ENCODE measurements at regions not wholly inside any gene's neighbourhood (a gene's known extent, or its start where the extent isn't known, plus 50 kb on each side); places are given as distances from the start of the nearest gene placed in this dataset.

DNA sequence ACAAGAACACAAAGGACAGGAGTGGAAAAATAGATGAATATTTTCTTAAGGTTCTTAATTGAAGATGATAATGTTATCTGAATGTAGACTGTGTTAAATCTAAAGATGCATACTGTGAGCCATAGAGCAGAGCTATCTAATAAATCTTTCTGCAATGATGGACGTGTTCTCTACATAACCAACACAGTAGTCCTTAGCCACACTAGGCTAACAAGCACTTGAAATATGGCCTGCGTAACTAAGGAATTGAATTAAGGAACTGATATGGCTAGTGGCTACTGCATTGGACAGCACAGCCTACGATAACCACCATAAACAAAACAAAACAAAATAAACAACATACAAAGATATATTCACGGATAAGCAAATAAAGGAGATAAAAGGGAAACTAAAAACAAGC, 181.3 kb downstream of the LYPLAL1 start:
- TF ChIP-seq STAT6 (CRISPR knock-in tag; conservative IDR thresholded peaks at IDR 0.05; ENCODE audit: low read depth) (no peak), ESRRA (CRISPR knock-in tag; IDR thresholded peaks at IDR 0.05; ENCODE audit: borderline replicate concordance) (no peak), AFF4 (CRISPR knock-in tag; IDR thresholded peaks at IDR 0.05; ENCODE audit: borderline replicate concordance) (no peak), FOXK1 (CRISPR knock-in tag; IDR thresholded peaks at IDR 0.05) (no peak), ZNF317 (CRISPR knock-in tag; IDR thresholded peaks at IDR 0.05; ENCODE audit: borderline replicate concordance, low read depth) (no peak), TP53 (CRISPR knock-in tag; IDR thresholded peaks at IDR 0.05) (no peak), TEAD4 (CRISPR knock-in tag; IDR thresholded peaks at IDR 0.05) (no peak), KAT7 (CRISPR knock-in tag; IDR thresholded peaks at IDR 0.05; ENCODE audit: borderline replicate concordance) (no peak), NFE2L1 (CRISPR knock-in tag; IDR thresholded peaks at IDR 0.05) (no peak), ARID4B (CRISPR knock-in tag; IDR thresholded peaks at IDR 0.05; ENCODE audit: borderline replicate concordance) (no peak), NR1H2 (CRISPR knock-in tag; IDR thresholded peaks at IDR 0.05) (no peak), SMAD4 (CRISPR knock-in tag; IDR thresholded peaks at IDR 0.05) (no peak), ETV6 (CRISPR knock-in tag; IDR thresholded peaks at IDR 0.05) (no peak)
- TF ChIP-seq, protein P1, sequence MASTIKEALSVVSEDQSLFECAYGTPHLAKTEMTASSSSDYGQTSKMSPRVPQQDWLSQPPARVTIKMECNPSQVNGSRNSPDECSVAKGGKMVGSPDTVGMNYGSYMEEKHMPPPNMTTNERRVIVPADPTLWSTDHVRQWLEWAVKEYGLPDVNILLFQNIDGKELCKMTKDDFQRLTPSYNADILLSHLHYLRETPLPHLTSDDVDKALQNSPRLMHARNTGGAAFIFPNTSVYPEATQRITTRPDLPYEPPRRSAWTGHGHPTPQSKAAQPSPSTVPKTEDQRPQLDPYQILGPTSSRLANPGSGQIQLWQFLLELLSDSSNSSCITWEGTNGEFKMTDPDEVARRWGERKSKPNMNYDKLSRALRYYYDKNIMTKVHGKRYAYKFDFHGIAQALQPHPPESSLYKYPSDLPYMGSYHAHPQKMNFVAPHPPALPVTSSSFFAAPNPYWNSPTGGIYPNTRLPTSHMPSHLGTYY (CRISPR knock-in tag; IDR thresholded peaks at IDR 0.05) = no peak
- TF ChIP-seq, protein P2, sequence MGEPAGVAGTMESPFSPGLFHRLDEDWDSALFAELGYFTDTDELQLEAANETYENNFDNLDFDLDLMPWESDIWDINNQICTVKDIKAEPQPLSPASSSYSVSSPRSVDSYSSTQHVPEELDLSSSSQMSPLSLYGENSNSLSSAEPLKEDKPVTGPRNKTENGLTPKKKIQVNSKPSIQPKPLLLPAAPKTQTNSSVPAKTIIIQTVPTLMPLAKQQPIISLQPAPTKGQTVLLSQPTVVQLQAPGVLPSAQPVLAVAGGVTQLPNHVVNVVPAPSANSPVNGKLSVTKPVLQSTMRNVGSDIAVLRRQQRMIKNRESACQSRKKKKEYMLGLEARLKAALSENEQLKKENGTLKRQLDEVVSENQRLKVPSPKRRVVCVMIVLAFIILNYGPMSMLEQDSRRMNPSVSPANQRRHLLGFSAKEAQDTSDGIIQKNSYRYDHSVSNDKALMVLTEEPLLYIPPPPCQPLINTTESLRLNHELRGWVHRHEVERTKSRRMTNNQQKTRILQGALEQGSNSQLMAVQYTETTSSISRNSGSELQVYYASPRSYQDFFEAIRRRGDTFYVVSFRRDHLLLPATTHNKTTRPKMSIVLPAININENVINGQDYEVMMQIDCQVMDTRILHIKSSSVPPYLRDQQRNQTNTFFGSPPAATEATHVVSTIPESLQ (CRISPR knock-in tag; IDR thresholded peaks at IDR 0.05) = no peak
- TF ChIP-seq, protein P3, sequence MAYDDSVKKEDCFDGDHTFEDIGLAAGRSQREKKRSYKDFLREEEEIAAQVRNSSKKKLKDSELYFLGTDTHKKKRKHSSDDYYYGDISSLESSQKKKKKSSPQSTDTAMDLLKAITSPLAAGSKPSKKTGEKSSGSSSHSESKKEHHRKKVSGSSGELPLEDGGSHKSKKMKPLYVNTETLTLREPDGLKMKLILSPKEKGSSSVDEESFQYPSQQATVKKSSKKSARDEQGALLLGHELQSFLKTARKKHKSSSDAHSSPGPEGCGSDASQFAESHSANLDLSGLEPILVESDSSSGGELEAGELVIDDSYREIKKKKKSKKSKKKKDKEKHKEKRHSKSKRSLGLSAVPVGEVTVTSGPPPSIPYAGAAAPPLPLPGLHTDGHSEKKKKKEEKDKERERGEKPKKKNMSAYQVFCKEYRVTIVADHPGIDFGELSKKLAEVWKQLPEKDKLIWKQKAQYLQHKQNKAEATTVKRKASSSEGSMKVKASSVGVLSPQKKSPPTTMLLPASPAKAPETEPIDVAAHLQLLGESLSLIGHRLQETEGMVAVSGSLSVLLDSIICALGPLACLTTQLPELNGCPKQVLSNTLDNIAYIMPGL (CRISPR knock-in tag; IDR thresholded peaks at IDR 0.05) = no peak
- no peak overlapping the region for H3K4me3 Mint-ChIP-seq
- POLR2A ChIA-PET = no interaction called here
- no peaks in the 10 kb centered on the region for H3K9me3 Mint-ChIP-seq
- no peak for ATAC-seq
- CTCF ChIA-PET = interaction anchor here (1.8 kb wide), 1 partner anchor 306 kb away, joined by 4 read pairs; no protein-coding TSS in a partner anchor
- H3K27me3 Mint-ChIP-seq (ENCODE audit: low read depth) = no peaks in the 10 kb centered on the region
- DNase-seq (ENCODE audit: low spot score) = no peak
- H3K27ac Mint-ChIP-seq = no peak overlapping the region
- H3K36me3 Mint-ChIP-seq = no peaks in the 10 kb centered on the region
- no peaks in the 10 kb centered on the region; the same call in 1 of the 2 replicates for H3K4me1 Mint-ChIP-seq
